SK-N-DZ (cell line): ENCODE measurements at regions not wholly inside any gene's neighbourhood (a gene's known extent, or its start where the extent isn't known, plus 50 kb on each side); places are given as distances from the start of the nearest gene placed in this dataset.
"Not testable (repeated sequence)": the region's sequence is repeated elsewhere in the genome, so short reads cannot be mapped to it uniquely, and the experiment has no call there.

Source experiments
- DNase-seq: peaks from one replicate; pipeline ENCODE4 v3.0.0-alpha.2; 2015; ENCODE audit warnings: low spot score

- not testable (repeated sequence) for DNase-seq
These were observed 63.3 kb upstream of the CEP78 start for GRCh38 chr9:78172610-78173009.

GRCh38 chr9:78171651-78172050 lies 64.2 kb upstream of the CEP78 start:
- DNase-seq, result no peak

GRCh38 chr9:78169125-78169524 lies 66.8 kb upstream of the CEP78 start:
- no peak for DNase-seq

- no peak for DNase-seq
These were observed 68.5 kb upstream of the CEP78 start for GRCh38 chr9:78167356-78167755.

GRCh38 chr9:78163834-78164233 lies 72.0 kb upstream of the CEP78 start:
- DNase-seq, result no peak

- DNase-seq, result no peak
These were observed 77.6 kb upstream of the CEP78 start for GRCh38 chr9:78158286-78158685.

- no peak for DNase-seq
These were observed 84.9 kb upstream of the CEP78 start for GRCh38 chr9:78150983-78151356.

GRCh38 chr9:78150312-78150982 lies 85.4 kb upstream of the CEP78 start:
- DNase-seq, result no peak

GRCh38 chr9:78149702-78150291 lies 86.1 kb upstream of the CEP78 start:
- no peak for DNase-seq

- no peak for DNase-seq
These were observed 89.6 kb upstream of the CEP78 start for GRCh38 chr9:78146241-78146640.

- DNase-seq, result no peak
These were observed 91.1 kb upstream of the CEP78 start for GRCh38 chr9:78144663-78145377.

GRCh38 chr9:78144008-78144381 lies 91.9 kb upstream of the CEP78 start:
- DNase-seq, result no peak

- no peak for DNase-seq
These were observed 92.4 kb upstream of the CEP78 start for GRCh38 chr9:78143281-78144007.

GRCh38 chr9:78142264-78142663 lies 93.6 kb upstream of the CEP78 start:
- DNase-seq, result not testable (repeated sequence)

GRCh38 chr9:78133751-78134150 lies 102.1 kb upstream of the CEP78 start:
- DNase-seq, result no peak

- no peak for DNase-seq
These were observed 101.1 kb upstream of the GNAQ start for GRCh38 chr9:78132701-78133058.

GRCh38 chr9:78131969-78132700 lies 100.5 kb upstream of the GNAQ start:
- no peak for DNase-seq

GRCh38 chr9:78130853-78131252 lies 99.2 kb upstream of the GNAQ start:
- DNase-seq, result no peak

GRCh38 chr9:78130004-78130403 lies 98.4 kb upstream of the GNAQ start:
- DNase-seq, result no peak

- DNase-seq, result peak; percentile 45
These were observed 95.9 kb upstream of the GNAQ start for GRCh38 chr9:78127279-78128225.

- DNase-seq, result no peak
These were observed 92.2 kb upstream of the GNAQ start for GRCh38 chr9:78123808-78124207.
